Small intestine (tissue), 7 donors: ENCODE measurements at regions not wholly inside any gene's neighbourhood (a gene's known extent, or its start where the extent isn't known, plus 50 kb on each side); places are given as distances from the start of the nearest gene placed in this dataset.

ENCODE experiments used
- DNase-seq, 2 donors: peaks; one replicate each; pipeline versions ENCODE4 v3.0.0 to v3.0.0-alpha.2; 2013
- FAIRE-seq: peaks from 2 replicates; lab custom pipeline; 2012; peaks lifted over from hg19 to GRCh38; lab: Jason Lieb, UNC
- H3K27ac ChIP-seq, 3 donors: one replicate each; pipeline ENCODE4 v1.5.1; 2013; ENCODE audit warnings: low read length in 2 of 3, mild to moderate bottlenecking in 2 of 3, control low read depth in 1 of 3, inconsistent platforms in 1 of 3, low read depth in 1 of 3, moderate library complexity in 1 of 3
- H3K27me3 ChIP-seq, 3 donors: one replicate each; pipeline ENCODE4 v1.6.1; 2013; ENCODE audit warnings: low read length in 3 of 3, inconsistent platforms in 1 of 3; ENCODE audit not compliant: control insufficient read depth in 3 of 3, insufficient read depth in 3 of 3
- H3K36me3 ChIP-seq, 3 donors: one replicate each; pipeline ENCODE4 v1.6.1; 2013; ENCODE audit warnings: low read length in 3 of 3, inconsistent platforms in 1 of 3, low read depth in 1 of 3, mild to moderate bottlenecking in 1 of 3, moderate library complexity in 1 of 3; ENCODE audit not compliant: control insufficient read depth in 3 of 3, insufficient read depth in 2 of 3
- H3K4me1 ChIP-seq, 3 donors: one replicate each; pipeline ENCODE4 v1.6.1; 2013; ENCODE audit warnings: low read length in 2 of 3, inconsistent platforms in 1 of 3, low read depth in 1 of 3, mild to moderate bottlenecking in 1 of 3, moderate library complexity in 1 of 3; ENCODE audit not compliant: control insufficient read depth in 3 of 3, insufficient read depth in 2 of 3
- H3K4me3 ChIP-seq, 3 donors: one replicate each; pipeline ENCODE4 v1.5.1; 2013; ENCODE audit warnings: low read length in 3 of 3, control low read depth in 1 of 3, inconsistent platforms in 1 of 3, low read depth in 1 of 3, mild to moderate bottlenecking in 1 of 3, moderate library complexity in 1 of 3
- H3K9me3 ChIP-seq, 2 donors: one replicate each; pipeline ENCODE4 v1.6.1; 2013; ENCODE audit warnings: low read depth in 1 of 2, low read length in 1 of 2; ENCODE audit not compliant: control insufficient read depth in 2 of 2, insufficient read depth in 1 of 2
- WGBS, 3 donors: extraction: QIAGEN DNeasy Blood & Tissue Kit; methylation state at CpG; one replicate each; pipeline ENCODE4 v1.1.7; 2013; 5-methylcytosine and 5-hydroxymethylcytosine counted together
- donor health status: healthy with polysubstance abuse.
- donor health status: control.
- donor health status: control.
- donor health status: Bipolar disorder and iron deficiency.
- donor health status: healthy.

- H3K4me3 ChIP-seq: no peak overlapping the region
- no peaks in the 10 kb centered on the region for H3K4me1 ChIP-seq
- H3K27ac ChIP-seq: no peak overlapping the region
- FAIRE-seq (no peak), DNase-seq (no peak)
- no peaks in the 10 kb centered on the region for H3K9me3 ChIP-seq
- H3K27me3 ChIP-seq: no peaks in the 10 kb centered on the region
- 83 to 92% (median 88%) methylated on average over 3 of the region's 3 CpGs for WGBS, 3 donors
- H3K36me3 ChIP-seq: no peaks in the 10 kb centered on the region
Measured at GRCh38 chr5:89936576-89936975, 473.0 kb downstream of the CETN3 start.

GRCh38 chr5:89934069-89934468 is 475.5 kb downstream of the CETN3 start:
- no peak overlapping the region for H3K4me3 ChIP-seq
- H3K4me1 ChIP-seq: no peaks in the 10 kb centered on the region
- H3K36me3 ChIP-seq: no peaks in the 10 kb centered on the region
- no peaks in the 10 kb centered on the region for H3K9me3 ChIP-seq
- no peak for DNase-seq
- no peak for FAIRE-seq
- H3K27me3 ChIP-seq: no peaks in the 10 kb centered on the region
- H3K27ac ChIP-seq: no peak overlapping the region
- WGBS, 3 donors: 72 to 80% (median 77%) methylated on average over 4 of the region's 4 CpGs

GRCh38 chr5:89932771-89933181 is 476.8 kb downstream of the CETN3 start:
- H3K9me3 ChIP-seq: no peaks in the 10 kb centered on the region
- H3K27me3 ChIP-seq: no peaks in the 10 kb centered on the region
- DNase-seq (no peak), FAIRE-seq (no peak)
- H3K27ac ChIP-seq: no peak overlapping the region
- H3K4me1 ChIP-seq: no peaks in the 10 kb centered on the region
- WGBS, 3 donors: 60 to 67% (median 66%) methylated on average over 2 of the region's 2 CpGs
- no peak overlapping the region for H3K4me3 ChIP-seq
- no peaks in the 10 kb centered on the region for H3K36me3 ChIP-seq

- WGBS, 3 donors: 28 to 46% (median 28%) methylated on average over 5 of the region's 5 CpGs
- no peaks in the 10 kb centered on the region for H3K9me3 ChIP-seq
- FAIRE-seq: no peak
- H3K27ac ChIP-seq: no peak overlapping the region
- H3K27me3 ChIP-seq: no peaks in the 10 kb centered on the region
- DNase-seq: no peak
- no peak overlapping the region for H3K4me3 ChIP-seq
- no peaks in the 10 kb centered on the region for H3K4me1 ChIP-seq
- no peaks in the 10 kb centered on the region for H3K36me3 ChIP-seq
Measured at GRCh38 chr5:89930591-89931392, 478.8 kb downstream of the CETN3 start.

- H3K27ac ChIP-seq: no peak overlapping the region
- FAIRE-seq: no peak
- H3K9me3 ChIP-seq: no peaks in the 10 kb centered on the region
- no peaks in the 10 kb centered on the region for H3K36me3 ChIP-seq
- 51 to 88% (median 82%) methylated on average over 1 of the region's 1 CpG for WGBS, 3 donors
- no peak for DNase-seq
- no peak overlapping the region for H3K4me3 ChIP-seq
- H3K27me3 ChIP-seq: no peaks in the 10 kb centered on the region
- no peaks in the 10 kb centered on the region for H3K4me1 ChIP-seq
Measured at GRCh38 chr5:89929834-89930233, 479.7 kb downstream of the CETN3 start.

- FAIRE-seq: no peak
- H3K27me3 ChIP-seq: no peaks in the 10 kb centered on the region
- DNase-seq: no peak
- H3K9me3 ChIP-seq: no peaks in the 10 kb centered on the region
- H3K4me1 ChIP-seq: no peaks in the 10 kb centered on the region
- no peak overlapping the region for H3K4me3 ChIP-seq
- WGBS, 3 donors: 32 to 67% (median 44%) methylated on average over 2 of the region's 2 CpGs
- H3K27ac ChIP-seq: no peak overlapping the region
- no peaks in the 10 kb centered on the region for H3K36me3 ChIP-seq
Measured at GRCh38 chr5:89929173-89929572, 480.4 kb downstream of the CETN3 start.

GRCh38 chr5:89922161-89922560 is 487.4 kb downstream of the CETN3 start:
- no peak overlapping the region for H3K4me3 ChIP-seq
- H3K4me1 ChIP-seq: no peaks in the 10 kb centered on the region
- 79 to 85% (median 80%) methylated on average over 3 of the region's 3 CpGs for WGBS, 3 donors
- no peak overlapping the region for H3K27ac ChIP-seq
- no peaks in the 10 kb centered on the region for H3K36me3 ChIP-seq
- H3K9me3 ChIP-seq: no peaks in the 10 kb centered on the region
- FAIRE-seq: no peak
- no peaks in the 10 kb centered on the region for H3K27me3 ChIP-seq
- no peak for DNase-seq

GRCh38 chr5:89917112-89917511 is 492.4 kb downstream of the CETN3 start:
- DNase-seq: no peak
- Histone ChIP-seq H3K9me3 (no peaks in the 10 kb centered on the region), H3K4me3 (no peak overlapping the region), H3K27me3 (no peaks in the 10 kb centered on the region), H3K27ac (no peak overlapping the region), H3K36me3 (no peaks in the 10 kb centered on the region), H3K4me1 (no peaks in the 10 kb centered on the region)
- WGBS, 3 donors: 88 to 98% (median 90%) methylated on average over 1 of the region's 1 CpG
- no peak for FAIRE-seq

- 75 to 97% (median 83%) methylated on average over 1 of the region's 1 CpG for WGBS, 3 donors
- Histone ChIP-seq H3K4me3 (no peak overlapping the region), H3K27me3 (no peaks in the 10 kb centered on the region), H3K27ac (no peak overlapping the region), H3K9me3 (no peaks in the 10 kb centered on the region), H3K4me1 (no peaks in the 10 kb centered on the region), H3K36me3 (no peaks in the 10 kb centered on the region)
- no peak for FAIRE-seq
- DNase-seq: no peak
Measured at GRCh38 chr5:89916131-89916530, 493.4 kb downstream of the CETN3 start.
